Ureter (tissue), 1 donor: ENCODE measurements at regions not wholly inside any gene's neighbourhood (a gene's known extent, or its start where the extent isn't known, plus 50 kb on each side); places are given as distances from the start of the nearest gene placed in this dataset.
"Not testable (repeated sequence)": the region's sequence is repeated elsewhere in the genome, so short reads cannot be mapped to it uniquely, and the experiment has no call there.

ENCODE experiments used
- DNase-seq: peaks from one replicate; pipeline ENCODE4 v3.0.0-alpha.2; 2020; ENCODE audit warnings: low spot score
- donor health status: DM: yes; HTN: yes; CAD: no.

DNA sequence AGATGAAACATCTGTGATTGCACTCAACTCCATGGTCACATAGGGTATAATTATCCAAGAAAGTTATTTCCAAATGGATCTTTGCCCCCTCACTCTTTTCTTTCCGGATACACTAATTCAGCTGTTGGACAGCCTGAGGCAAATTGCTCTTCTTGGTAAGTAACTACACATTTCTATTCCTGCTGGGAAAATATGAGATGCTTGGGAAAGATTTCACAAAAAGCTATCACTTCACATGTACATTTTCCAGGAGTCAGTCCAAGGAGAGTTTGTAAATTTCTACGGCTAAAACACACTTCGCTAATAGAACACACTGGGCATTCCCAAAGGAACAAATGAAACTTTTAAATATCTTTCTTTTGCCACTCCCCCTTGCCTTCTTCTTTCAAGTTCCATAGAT is 123.0 kb upstream of the GRIA1 start:
- no peak for DNase-seq

DNA sequence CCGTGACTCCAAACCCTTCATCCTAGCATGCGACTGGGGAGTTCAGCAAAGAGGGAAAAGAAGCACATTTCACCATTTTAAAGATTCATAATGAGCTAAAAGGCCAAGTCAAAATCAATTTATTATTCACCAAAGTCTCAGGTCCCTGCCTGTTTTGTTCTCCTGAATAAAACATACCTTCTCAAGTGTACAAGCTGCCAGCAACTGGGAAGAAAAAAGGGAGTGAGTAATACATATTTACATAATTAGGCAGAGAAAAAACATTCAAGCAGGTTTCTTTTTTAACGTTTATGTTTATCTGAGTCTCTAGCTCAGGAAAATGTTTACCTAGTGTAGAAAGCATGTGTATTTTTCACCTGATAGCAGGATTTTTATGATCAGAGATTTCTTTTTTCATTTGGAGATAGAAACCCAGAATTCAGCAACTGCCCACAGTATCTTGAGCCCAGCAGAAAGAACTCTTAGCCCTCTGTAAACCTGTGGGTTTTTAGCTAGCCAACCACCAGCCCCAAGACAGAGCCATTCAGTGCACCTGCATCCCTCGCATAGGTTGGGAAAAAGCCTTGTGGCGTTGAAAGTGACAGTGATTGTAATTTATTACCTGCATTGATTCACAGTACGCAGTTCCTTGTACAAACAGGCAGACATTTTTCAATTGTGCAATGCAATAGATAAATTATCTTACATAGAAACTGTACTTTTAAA is 117.9 kb upstream of the GRIA1 start:
- DNase-seq = no peak

DNA sequence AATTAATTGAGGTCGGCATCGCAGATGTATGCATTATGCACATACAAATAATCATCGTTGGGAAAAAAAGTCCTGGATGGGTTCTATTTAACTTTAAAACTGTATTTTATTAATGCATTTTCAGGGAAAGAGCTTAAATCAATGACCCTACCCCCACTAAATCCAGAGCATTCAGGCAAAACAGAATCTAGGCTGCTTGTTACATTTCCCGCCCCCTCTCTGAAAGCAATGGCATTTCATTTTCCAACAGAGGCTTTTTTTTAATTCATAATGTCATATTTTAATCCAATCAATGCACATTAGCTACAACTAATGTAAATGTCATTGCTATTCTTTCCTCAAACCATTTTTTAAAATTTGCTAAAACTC is 117.4 kb upstream of the GRIA1 start:
- DNase-seq = no peak

DNA sequence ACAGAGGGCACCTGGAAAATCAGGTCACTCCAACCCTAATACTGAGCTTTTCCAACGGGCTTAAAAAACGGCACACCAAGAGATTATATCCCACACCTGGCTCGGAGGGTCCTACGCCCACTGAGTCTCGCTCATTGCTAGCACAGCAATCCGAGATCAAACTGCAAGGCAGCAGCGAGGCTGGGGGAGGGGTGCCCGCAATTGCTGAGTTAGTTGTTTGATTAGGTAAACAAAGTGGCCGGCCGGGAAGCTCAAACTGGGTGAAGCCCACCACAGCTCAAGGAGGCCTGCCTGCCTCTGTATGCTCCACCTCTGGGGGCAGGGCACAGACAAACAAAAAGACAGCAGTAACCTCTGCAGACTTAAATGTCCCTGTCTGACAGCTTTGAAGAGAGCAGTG is 108.8 kb upstream of the GRIA1 start:
- not testable (repeated sequence) for DNase-seq

DNA sequence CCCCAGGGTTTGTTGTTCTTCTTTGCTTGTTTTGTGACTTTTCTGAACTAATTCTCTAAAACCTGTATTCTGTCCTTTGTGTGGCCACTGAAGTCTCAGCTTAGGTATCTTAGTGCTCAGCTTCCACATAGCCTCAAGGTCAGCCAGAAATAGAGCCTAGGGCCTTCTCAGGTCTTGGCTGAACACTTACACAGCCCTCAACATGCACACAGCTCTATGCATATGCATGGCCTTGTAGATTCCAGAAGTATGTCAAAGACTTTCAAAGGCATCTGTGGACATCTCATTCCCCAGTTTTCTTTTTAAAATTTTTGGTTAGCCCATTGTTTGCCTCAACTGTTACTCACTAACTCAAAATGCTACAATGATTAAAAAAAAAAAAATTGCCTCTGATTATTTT is 99.9 kb upstream of the GRIA1 start:
- no peak for DNase-seq

DNA sequence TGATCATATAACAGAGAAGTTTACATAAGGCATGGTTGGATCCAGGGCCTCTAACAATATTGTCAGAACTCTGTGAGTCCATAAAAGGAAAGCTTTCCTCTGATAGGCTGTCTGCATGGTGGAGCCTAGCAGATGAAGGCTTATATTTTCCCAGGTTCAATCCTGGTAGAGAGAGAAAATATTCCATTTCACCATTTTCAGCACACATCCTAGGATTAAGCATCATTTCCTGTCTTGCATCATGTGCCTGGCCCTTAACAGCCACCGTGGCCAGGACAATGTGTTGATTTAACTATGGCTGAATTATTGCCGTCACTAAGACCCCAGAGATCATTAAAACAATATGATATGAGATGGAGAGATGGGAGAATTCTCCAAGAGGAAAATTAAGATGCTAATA is 90.9 kb upstream of the GRIA1 start:
- DNase-seq = no peak

DNA sequence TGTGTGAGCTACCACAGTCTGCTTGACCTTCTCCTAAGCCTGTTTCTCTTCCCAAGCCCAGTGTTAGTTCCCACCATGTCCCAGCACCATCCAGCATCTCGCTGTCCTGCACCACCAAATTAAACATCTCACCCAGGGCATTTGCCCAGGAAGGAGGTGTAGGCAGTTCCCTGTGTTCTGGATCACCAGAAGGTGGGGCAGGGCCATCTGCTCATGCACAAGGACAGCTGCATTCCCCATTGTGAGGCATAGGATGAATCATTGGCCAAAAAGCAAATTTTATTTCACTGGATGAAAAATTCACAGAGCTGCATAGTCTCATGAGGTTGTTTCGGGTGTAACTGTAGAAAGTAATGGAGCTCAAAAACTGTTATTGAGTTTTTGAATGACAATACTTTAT is 89.5 kb upstream of the GRIA1 start:
- DNase-seq = no peak

DNA sequence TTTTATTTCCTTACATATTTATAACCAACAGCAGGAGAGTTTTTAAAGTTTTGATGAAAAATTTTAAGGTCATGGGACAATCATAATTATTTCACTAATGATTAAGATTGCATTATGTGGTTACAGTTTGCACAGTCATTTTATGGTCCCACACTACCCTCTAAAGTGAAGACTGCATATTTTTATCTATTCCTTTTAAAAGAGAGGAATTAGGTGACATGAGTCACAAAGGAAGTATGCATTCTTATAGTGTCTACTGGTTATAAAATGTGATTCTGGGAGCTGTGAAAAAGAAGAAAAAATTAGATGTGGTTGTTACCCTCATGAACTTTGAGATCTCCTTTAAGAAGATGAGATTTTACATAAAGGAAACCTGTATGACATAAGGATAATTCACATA is 87.9 kb upstream of the GRIA1 start:
- DNase-seq = no peak

DNA sequence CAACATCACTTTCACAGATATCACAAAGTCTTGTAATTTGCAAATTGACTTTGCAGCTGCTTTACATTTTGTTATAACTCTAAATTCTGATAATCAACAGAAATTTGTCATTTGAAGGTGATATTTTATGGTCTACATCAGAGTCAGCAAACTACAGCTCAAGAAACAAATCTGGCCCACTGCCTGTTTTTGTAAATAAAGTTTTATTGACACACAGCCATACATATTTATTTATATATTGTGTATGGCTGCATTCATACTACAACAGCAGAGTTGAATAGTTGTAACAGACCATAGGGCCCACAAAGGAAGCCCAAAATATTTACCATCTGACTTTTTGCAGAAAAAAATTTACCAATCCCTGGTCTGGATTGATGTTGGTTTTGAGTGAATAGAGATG is 87.0 kb upstream of the GRIA1 start:
- DNase-seq = no peak

DNA sequence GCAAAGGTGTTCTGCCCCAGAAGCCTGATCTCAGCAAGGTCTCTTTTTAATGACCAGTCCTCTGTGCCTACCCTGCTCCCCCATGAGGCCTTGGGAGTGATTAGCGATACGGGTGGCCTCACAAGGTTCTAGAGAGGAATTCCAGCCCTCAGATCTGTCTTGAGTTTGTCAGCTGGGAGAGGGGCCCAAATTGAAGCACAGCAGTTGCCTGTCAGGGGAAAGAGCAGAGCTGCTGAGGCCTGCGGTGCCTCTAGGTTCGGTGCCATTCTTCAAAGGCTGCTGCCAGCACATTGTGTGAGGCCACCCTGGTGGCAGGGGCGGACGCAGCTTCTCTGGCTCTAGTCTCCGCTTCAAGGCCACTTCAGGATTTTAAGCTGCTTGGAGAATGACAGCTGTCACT is 85.7 kb upstream of the GRIA1 start:
- no peak for DNase-seq

DNA sequence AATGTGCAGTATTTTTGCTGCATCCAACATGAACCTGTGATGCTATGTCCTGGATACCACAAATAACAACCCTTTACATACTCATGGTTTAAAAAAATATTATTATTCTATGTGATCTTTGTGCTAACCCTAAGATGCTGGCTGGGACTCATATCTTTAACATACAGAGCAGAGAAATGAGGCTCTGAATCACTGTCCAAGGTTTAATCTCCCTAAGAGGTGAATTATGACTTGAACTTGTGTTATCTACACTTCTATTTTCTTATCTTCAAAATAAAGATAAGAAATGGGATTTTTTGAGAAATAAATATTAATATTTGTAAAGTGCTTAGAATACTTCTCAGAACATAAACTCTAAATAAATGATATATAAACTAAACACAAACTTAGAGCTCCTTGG is 68.8 kb upstream of the GRIA1 start:
- no peak for DNase-seq

DNA sequence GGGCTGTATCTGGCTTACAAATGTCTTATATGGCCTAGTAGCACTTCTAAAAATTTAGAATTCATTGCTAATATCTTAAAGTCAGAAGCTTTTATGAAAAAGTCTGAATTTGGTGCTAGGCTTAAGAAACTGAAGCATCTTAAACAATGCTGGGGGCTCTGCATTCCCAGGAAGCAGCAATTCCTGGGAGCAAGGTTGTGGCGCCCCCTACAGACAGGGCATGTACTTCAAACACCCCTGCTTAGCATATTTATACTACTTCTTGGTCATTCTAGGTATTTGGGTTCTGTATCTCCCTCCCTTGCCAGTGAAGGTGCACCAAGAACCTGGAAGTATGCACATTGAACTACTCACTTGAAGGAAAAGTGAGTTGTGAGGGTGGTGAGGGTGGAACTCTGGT is 64.6 kb upstream of the GRIA1 start:
- DNase-seq = no peak

DNA sequence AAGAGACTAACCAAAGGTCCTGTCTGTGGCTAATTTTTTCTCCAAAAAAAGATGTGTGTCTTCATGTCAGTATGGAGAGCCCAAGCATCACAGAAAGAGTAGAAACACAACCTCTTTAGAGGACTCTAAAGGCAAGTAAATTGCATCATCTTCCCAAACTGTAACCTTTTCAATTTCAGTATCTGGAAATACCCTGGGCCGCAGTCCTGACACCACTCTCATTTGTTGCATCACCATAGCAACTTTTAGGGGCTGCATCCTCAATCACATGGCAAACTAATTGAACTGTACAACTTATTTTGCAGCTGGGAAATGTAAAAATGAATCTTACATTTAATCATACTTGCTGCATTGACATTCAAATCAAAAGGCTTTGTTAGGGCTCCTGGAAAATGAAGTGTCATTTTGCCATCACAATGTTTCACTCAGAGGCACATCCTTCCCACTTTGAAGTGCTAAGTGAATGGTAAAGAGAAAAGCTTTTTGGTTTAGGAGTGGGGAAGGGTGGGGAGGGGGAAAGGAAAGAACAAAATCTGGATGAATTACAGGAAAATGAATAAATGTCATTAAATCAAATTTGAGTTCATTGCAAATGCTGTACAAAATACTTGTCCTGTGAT is 60.6 kb upstream of the GRIA1 start:
- no peak for DNase-seq

DNA sequence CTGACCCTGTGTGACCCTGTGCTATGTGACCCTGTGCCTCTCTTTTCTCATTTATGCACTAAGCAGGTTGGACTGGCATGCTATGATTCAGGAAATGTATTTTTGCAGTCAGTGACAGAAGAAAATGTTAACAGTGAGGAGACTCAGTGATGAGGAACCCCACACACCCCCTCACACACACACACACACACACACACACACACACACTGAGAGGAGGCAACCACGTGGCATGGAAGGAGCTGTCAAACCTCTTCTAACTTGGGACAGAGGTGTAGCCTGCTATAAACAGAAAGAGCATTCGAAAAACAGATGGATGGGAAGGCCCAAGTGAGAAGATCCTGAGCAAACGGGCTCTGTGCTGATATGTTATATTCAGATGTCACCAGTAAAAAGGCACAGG is 57.9 kb upstream of the GRIA1 start:
- no peak for DNase-seq

DNA sequence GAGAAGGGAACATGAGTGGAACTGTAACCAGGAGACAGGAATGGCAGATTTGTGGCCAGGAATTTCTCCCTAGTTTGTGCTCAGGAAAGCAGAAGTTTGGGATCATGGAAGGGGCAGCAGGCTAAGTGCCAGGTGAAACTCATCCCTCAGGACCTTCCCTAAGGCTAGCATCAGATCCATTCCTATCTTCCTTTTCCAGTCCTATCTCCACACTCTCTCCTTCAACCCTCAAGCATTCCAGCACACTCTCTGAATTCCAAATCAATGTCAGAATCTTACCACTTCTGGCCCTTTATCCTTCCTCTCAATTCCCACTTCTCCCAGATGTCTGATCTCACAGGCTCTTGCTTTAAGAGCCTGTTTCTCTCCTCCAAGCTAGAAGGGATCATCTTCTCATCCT is 53.2 kb upstream of the GRIA1 start:
- DNase-seq = no peak

DNA sequence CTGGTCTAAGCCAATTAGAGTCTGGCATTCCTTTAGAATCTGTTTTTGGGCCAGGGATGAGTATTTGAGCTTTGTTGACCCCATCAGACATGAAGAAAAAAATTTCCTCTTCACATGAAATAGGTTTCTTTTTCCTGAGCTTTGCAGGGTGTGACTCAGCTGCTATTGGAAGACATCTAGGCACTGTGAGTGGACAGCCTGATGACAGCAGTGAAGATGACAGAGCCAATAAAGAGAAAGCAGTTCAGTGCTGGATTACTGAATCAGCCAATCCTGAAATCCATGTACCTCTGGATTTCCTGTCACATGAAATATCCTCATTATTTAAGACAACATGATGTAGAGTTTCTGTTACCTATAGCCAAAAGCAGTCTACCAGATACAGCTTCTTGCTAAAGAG is 51.3 kb upstream of the GRIA1 start:
- DNase-seq = no peak
